Kidney epithelial cell (primary cell): ENCODE measurements at regions not wholly inside any gene's neighbourhood (a gene's known extent, or its start where the extent isn't known, plus 50 kb on each side); places are given as distances from the start of the nearest gene placed in this dataset.

Experiments
- DNase-seq: peaks from one replicate; pipeline ENCODE4 v3.0.0-alpha.2; 2010; ENCODE audit warnings: low read depth
- H3K27me3 ChIP-seq: 2 replicates; pipeline ENCODE4 v1.6.0; 2011; ENCODE audit warnings: low read length; ENCODE audit not compliant: control insufficient read depth, insufficient read depth
- H3K36me3 ChIP-seq: 2 replicates; pipeline ENCODE4 v1.5.1; 2011; ENCODE audit warnings: low read length; ENCODE audit not compliant: control insufficient read depth, insufficient read depth
- H3K4me3 ChIP-seq: 2 replicates; pipeline ENCODE4 v1.5.1; 2011; ENCODE audit warnings: low read depth, mild to moderate bottlenecking, control low read depth, low read length
- CTCF ChIP-seq: IDR thresholded peaks from 2 replicates; pipeline ENCODE4 v1.5.1; 2011; ENCODE audit warnings: mild to moderate bottlenecking, moderate library complexity, low read length, control low read depth, inconsistent platforms; ENCODE audit not compliant: insufficient read depth, poor library complexity, severe bottlenecking

DNA sequence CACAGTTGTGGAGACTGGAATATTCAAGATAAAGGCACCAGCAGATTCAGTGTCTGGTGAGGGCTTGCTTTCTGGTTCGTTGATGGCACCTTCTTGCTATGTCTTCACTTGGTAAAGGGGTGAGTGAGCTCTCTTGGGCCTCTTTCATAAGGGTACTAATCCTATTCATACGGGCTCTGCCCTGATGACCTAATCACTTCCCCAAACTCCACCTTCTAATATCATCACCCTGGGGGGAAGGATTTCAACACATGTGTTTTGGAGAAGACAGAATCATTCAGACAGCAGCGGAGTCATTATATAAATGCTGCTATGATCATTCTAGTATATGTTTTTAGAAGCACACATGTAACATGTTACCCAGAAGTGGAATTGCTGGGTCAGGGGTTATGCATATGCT, 295.3 kb upstream of the CTSO start:
- DNase-seq = no peak
- H3K36me3 ChIP-seq = no peaks in the 10 kb centered on the region
- no peak for TF ChIP-seq CTCF
- H3K4me3 ChIP-seq = no peak overlapping the region
- H3K27me3 ChIP-seq = no peaks in the 10 kb centered on the region

DNA sequence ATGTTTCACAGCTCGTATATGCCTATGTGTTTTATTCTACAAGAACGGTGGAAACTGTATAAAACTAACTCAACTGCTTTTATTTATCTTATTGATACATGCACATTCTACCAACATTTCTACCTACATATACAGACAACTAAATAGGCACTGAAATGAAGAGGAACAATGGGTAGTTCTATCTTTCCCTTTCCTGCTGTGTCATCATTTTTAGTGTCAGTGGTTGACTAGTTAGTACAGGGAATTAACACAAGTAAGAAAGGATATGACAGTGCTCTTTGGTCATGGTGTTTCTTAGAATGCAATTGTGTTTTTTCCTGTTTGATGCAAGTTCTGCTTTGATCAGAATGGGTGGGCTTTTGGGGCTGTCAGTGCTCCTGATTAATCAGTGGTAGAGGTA, 293.8 kb upstream of the CTSO start:
- TF ChIP-seq CTCF = no peak
- no peak for DNase-seq
- no peaks in the 10 kb centered on the region for H3K36me3 ChIP-seq
- no peaks in the 10 kb centered on the region for H3K27me3 ChIP-seq
- no peak overlapping the region for H3K4me3 ChIP-seq

- TF ChIP-seq CTCF = no peak
- no peaks in the 10 kb centered on the region for H3K36me3 ChIP-seq
- H3K27me3 ChIP-seq = no peaks in the 10 kb centered on the region
- H3K4me3 ChIP-seq = no peak overlapping the region
- no peak for DNase-seq
Observed at GRCh38 chr4:156243015-156243414, 289.3 kb upstream of the CTSO start.

- Histone ChIP-seq H3K36me3 (no peaks in the 10 kb centered on the region), H3K27me3 (no peaks in the 10 kb centered on the region), H3K4me3 (no peak overlapping the region)
- no peak for DNase-seq
- TF ChIP-seq CTCF = no peak
Observed at GRCh38 chr4:156242390-156242789, 288.7 kb upstream of the CTSO start.

DNA sequence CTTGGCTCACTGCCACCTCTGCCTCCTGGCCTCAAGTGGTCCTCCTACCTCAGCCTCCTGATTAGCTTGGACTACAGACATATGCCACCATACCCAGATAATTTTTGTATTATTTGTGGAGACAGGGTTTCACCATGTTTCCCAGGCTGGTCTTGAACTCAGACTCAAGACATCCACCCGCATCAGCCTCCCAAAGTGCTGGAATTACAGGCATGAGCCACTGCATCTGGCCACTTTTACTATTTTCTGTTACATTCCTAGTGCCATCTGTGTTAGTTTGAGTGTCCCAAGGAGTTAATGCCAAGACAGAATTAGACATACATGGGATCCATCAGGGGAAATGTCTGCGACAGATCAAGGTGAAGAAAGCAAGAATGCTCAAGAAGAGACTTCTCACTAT, 288.2 kb upstream of the CTSO start:
- Histone ChIP-seq H3K27me3 (no peaks in the 10 kb centered on the region), H3K4me3 (no peak overlapping the region), H3K36me3 (no peaks in the 10 kb centered on the region)
- no peak for DNase-seq
- TF ChIP-seq CTCF = no peak

DNA sequence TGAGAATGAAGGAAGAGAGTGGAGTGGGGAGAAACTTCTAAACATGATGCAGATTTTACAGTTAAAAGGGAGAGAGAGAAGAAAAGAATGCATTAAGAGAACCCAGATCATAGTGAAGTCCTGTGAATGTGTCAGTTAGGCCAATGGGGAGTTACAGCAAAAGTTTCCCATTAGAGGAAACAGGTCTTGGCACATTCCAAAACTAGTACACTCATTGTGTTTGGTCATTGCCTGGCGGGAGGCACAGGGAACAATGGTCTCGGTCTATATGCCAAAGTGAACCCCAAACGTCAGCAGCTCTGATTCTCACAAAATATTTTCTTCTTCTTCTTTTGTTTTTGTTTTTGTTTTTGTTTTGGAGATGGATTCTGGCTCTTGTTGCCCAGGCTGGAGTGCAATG, 284.5 kb upstream of the CTSO start:
- Histone ChIP-seq H3K36me3 (no peaks in the 10 kb centered on the region), H3K4me3 (no peak overlapping the region), H3K27me3 (no peaks in the 10 kb centered on the region)
- TF ChIP-seq CTCF = no peak
- no peak for DNase-seq
